A549 (cell line): ENCODE measurements at regions not wholly inside any gene's neighbourhood (a gene's known extent, or its start where the extent isn't known, plus 50 kb on each side); places are given as distances from the start of the nearest gene placed in this dataset.
"Not testable (repeated sequence)": the region's sequence is repeated elsewhere in the genome, so short reads cannot be mapped to it uniquely, and the experiment has no call there.

ENCODE experiments used
- CBX2 ChIP-seq: fragments of 200-600 bp; sonication (generic); IDR thresholded peaks from 2 replicates; pipeline ENCODE4 v1.6.1; 2016; ENCODE audit warnings: low read depth, mild to moderate bottlenecking, borderline replicate concordance
- CBX8 ChIP-seq: fragments of 200-600 bp; sonication (generic); IDR thresholded peaks from 2 replicates; pipeline ENCODE4 v1.6.1; 2016
- CHD2 ChIP-seq: fragments of 150-350 bp; IDR thresholded peaks from 2 replicates; pipeline ENCODE4 v1.6.1; 2014; ENCODE audit warnings: low read length; ENCODE audit not compliant: partially characterized antibody
- CHD4 ChIP-seq: fragments of 200-600 bp; sonication (generic); IDR thresholded peaks from 2 replicates; pipeline ENCODE4 v1.6.1; 2016; ENCODE audit warnings: antibody characterized with exemption, mild to moderate bottlenecking, borderline replicate concordance
- CTCF ChIP-seq: fragments of >200 bp; sonication (Bioruptor Twin); formaldehyde crosslinking; IDR thresholded peaks from 3 replicates; pipeline ENCODE4 v1.5.1; 2016
- EP300 ChIP-seq, 2 experiments: fragments of >200 bp; sonication (Bioruptor Twin); formaldehyde crosslinking; IDR thresholded peaks; 2 replicates in 1 of 2; 3 replicates in 1 of 2; pipeline ENCODE4 v1.6.1; 2016 to 2017
- FOSB ChIP-seq: fragments of 250-450 bp; sonication (Bioruptor Pico); IDR thresholded peaks from 2 replicates; pipeline ENCODE4 v1.5.0; 2020; ENCODE audit warnings: mild to moderate bottlenecking, moderate library complexity
- HES2 ChIP-seq: fragments of >200 bp; sonication (Bioruptor Twin); formaldehyde crosslinking; IDR thresholded peaks from 2 replicates; pipeline ENCODE4 v1.6.1; 2016
- HMGXB4 ChIP-seq: fragments of 250-450 bp; sonication (Bioruptor Pico); IDR thresholded peaks from 2 replicates; pipeline ENCODE4 v1.5.0; 2021; ENCODE audit warnings: mild to moderate bottlenecking, moderate library complexity, borderline replicate concordance
- MAFK ChIP-seq: fragments of 450-650 bp; IDR thresholded peaks from 2 replicates; pipeline ENCODE4 v1.6.1; 2014; ENCODE audit not compliant: partially characterized antibody
- POLR2A ChIP-seq: IDR thresholded peaks from 2 replicates; pipeline ENCODE4 v1.6.1; 2012; ENCODE audit warnings: mild to moderate bottlenecking, low read length
- REST ChIP-seq: fragments of 200-600 bp; sonication (generic); IDR thresholded peaks from 2 replicates; pipeline ENCODE4 v1.6.1; 2016; ENCODE audit warnings: antibody characterized with exemption, mild to moderate bottlenecking, moderate library complexity
- RFX5 ChIP-seq: fragments of 450-650 bp; IDR thresholded peaks from 2 replicates; pipeline ENCODE4 v1.7.1; 2014; ENCODE audit warnings: antibody characterized with exemption, mild to moderate bottlenecking, moderate library complexity
- SMC3 ChIP-seq: fragments of >200 bp; sonication (Bioruptor Twin); formaldehyde crosslinking; IDR thresholded peaks from 3 replicates; pipeline ENCODE4 v1.6.1; 2018; ENCODE audit warnings: inconsistent platforms

GRCh38 chr15:95637234-95637633 lies 693.3 kb upstream of the NR2F2 start:
- TF ChIP-seq CTCF; REST; CBX8; POLR2A; EP300 (IDR thresholded peaks at IDR 0.05); SMC3; CHD4; HMGXB4 (CRISPR knock-in tag); HES2; CBX2; CHD2; RFX5; MAFK; FOSB (CRISPR knock-in tag): not testable (repeated sequence)
